Stimulated activated CD8-positive, alpha-beta memory T cell treated with anti-CD3 and anti-CD28 coated beads, Interleukin-4, amount 100 ng/mL, for 48 hours (primary cell): ENCODE measurements at regions not wholly inside any gene's neighbourhood (a gene's known extent, or its start where the extent isn't known, plus 50 kb on each side); places are given as distances from the start of the nearest gene placed in this dataset.

Source experiments
- DNase-seq: peaks from one replicate; pipeline ENCODE4 v3.0.0-alpha.2; 2020

GRCh38 chr1:80076469-80076868 lies 1069.9 kb upstream of the ADGRL4 start:
- DNase-seq: no peak

GRCh38 chr1:80075351-80075750 lies 1068.8 kb upstream of the ADGRL4 start:
- no peak for DNase-seq

- no peak for DNase-seq
Measured at GRCh38 chr1:80072563-80072962, 1066.0 kb upstream of the ADGRL4 start.

GRCh38 chr1:80066060-80066459 lies 1059.5 kb upstream of the ADGRL4 start:
- no peak for DNase-seq

- DNase-seq: no peak
Measured at GRCh38 chr1:80064524-80064923, 1058.0 kb upstream of the ADGRL4 start.

- no peak for DNase-seq
Measured at GRCh38 chr1:80059940-80060339, 1053.4 kb upstream of the ADGRL4 start.

- no peak for DNase-seq
Measured at GRCh38 chr1:80056179-80056578, 1049.6 kb upstream of the ADGRL4 start.

GRCh38 chr1:80054129-80054528 lies 1047.6 kb upstream of the ADGRL4 start:
- DNase-seq: no peak

GRCh38 chr1:80053613-80054012 lies 1047.1 kb upstream of the ADGRL4 start:
- DNase-seq: no peak

- DNase-seq: no peak
Measured at GRCh38 chr1:80050523-80050922, 1044.0 kb upstream of the ADGRL4 start.

GRCh38 chr1:80050085-80050484 lies 1043.6 kb upstream of the ADGRL4 start:
- no peak for DNase-seq

GRCh38 chr1:80048716-80049115 lies 1042.2 kb upstream of the ADGRL4 start:
- DNase-seq: no peak

GRCh38 chr1:80047791-80048190 lies 1041.3 kb upstream of the ADGRL4 start:
- no peak for DNase-seq

GRCh38 chr1:80044662-80045061 lies 1038.1 kb upstream of the ADGRL4 start:
- no peak for DNase-seq

GRCh38 chr1:80036690-80037432 lies 1030.3 kb upstream of the ADGRL4 start:
- no peak for DNase-seq

- DNase-seq: no peak
Measured at GRCh38 chr1:80023358-80023757, 1016.8 kb upstream of the ADGRL4 start.

- DNase-seq: no peak
Measured at GRCh38 chr1:80021891-80022290, 1015.4 kb upstream of the ADGRL4 start.

- DNase-seq: no peak
Measured at GRCh38 chr1:80018348-80018747, 1011.8 kb upstream of the ADGRL4 start.

- no peak for DNase-seq
Measured at GRCh38 chr1:80008934-80009333, 1002.4 kb upstream of the ADGRL4 start.

GRCh38 chr1:80003250-80003649 lies 996.7 kb upstream of the ADGRL4 start:
- DNase-seq: no peak

GRCh38 chr1:79988401-79988800 lies 981.9 kb upstream of the ADGRL4 start:
- no peak for DNase-seq

- no peak for DNase-seq
Measured at GRCh38 chr1:79982211-79982610, 975.7 kb upstream of the ADGRL4 start.

GRCh38 chr1:79981481-79981880 lies 975.0 kb upstream of the ADGRL4 start:
- no peak for DNase-seq

GRCh38 chr1:79979346-79979745 lies 972.8 kb upstream of the ADGRL4 start:
- no peak for DNase-seq

- no peak for DNase-seq
Measured at GRCh38 chr1:79976287-79976686, 969.8 kb upstream of the ADGRL4 start.
